ENCODE measurements at regions not wholly inside any gene's neighbourhood (a gene's known extent, or its start where the extent isn't known, plus 50 kb on each side); places are given as distances from the start of the nearest gene placed in this dataset.

GRCh38 chr1:98468111-98468717 lies 193.3 kb upstream of the SNX7 start:
- H3K9me3 Mint-ChIP-seq: no peaks in the 10 kb centered on the region
- H3K27ac ChIP-seq (ENCODE audit: low read length): no peak overlapping the region

GRCh38 chr1:98467586-98467985 lies 193.9 kb upstream of the SNX7 start:
- no peak for ATAC-seq (replicated peaks in 1 of 4)
- Mint-ChIP-seq H3K27ac (no peak overlapping the region), H3K4me3 (no peak overlapping the region), H3K4me1 (no peaks in the 10 kb centered on the region), H3K27me3 (no peaks in the 10 kb centered on the region), H3K36me3 (no peaks in the 10 kb centered on the region), H3K9me3 (no peaks in the 10 kb centered on the region)
- H3K4me1 ChIP-seq (ENCODE audit: control insufficient read depth in 1 of 2, extremely low read depth in 1 of 2, insufficient read depth in 2 of 2, low read length in 2 of 2): no peaks in the 10 kb centered on the region
- H3K27me3 ChIP-seq (replicated peaks in 1 of 2; ENCODE audit: control insufficient read depth in 2 of 2, extremely low read depth in 1 of 2, insufficient read depth in 2 of 2, low read length in 1 of 2): peaks cover 0 to 2% of the 10 kb centered on the region in 2 experiments
- CTCF ChIA-PET: interaction anchor here in 1 of 2 donors (0.6 to 1.4 kb wide), 4 partner anchors 420 to 1878 kb away, joined by 3 to 6 read pairs (median 4); no protein-coding TSS in a partner anchor
- H3K9me3 ChIP-seq: no peaks in the 10 kb centered on the region
- DNase-seq: no peak
- no peak overlapping the region for H3K4me3 ChIP-seq (ENCODE audit: control insufficient read depth in 1 of 2, extremely low read depth in 1 of 2, low read length in 1 of 2)
- no CpG with 5 or more reads among the region's 4 CpGs for WGBS (ENCODE audit: insufficient coverage)
- POLR2A ChIA-PET: no interaction called here
- H3K36me3 ChIP-seq (ENCODE audit: control insufficient read depth in 2 of 2, extremely low read depth in 1 of 2, insufficient read depth in 1 of 2, low read length in 1 of 2): no peaks in the 10 kb centered on the region
- H3K27ac ChIP-seq (ENCODE audit: low read length): no peak overlapping the region

More at GRCh38 chr1:98468111-98468717, 193.3 kb upstream of the SNX7 start:
- Mint-ChIP-seq H3K36me3 (no peaks in the 10 kb centered on the region), H3K27ac (no peak overlapping the region), H3K4me3 (no peak overlapping the region), H3K27me3 (no peaks in the 10 kb centered on the region), H3K4me1 (no peaks in the 10 kb centered on the region)
- Histone ChIP-seq H3K36me3 (ENCODE audit: control insufficient read depth in 2 of 2, extremely low read depth in 1 of 2, insufficient read depth in 1 of 2, low read length in 1 of 2) (no peaks in the 10 kb centered on the region), H3K4me1 (ENCODE audit: control insufficient read depth in 1 of 2, extremely low read depth in 1 of 2, insufficient read depth in 2 of 2, low read length in 2 of 2) (no peaks in the 10 kb centered on the region), H3K27me3 (replicated peaks in 1 of 2; ENCODE audit: control insufficient read depth in 2 of 2, extremely low read depth in 1 of 2, insufficient read depth in 2 of 2, low read length in 1 of 2) (peaks cover 0 to 2% of the 10 kb centered on the region in 2 experiments), H3K9me3 (no peaks in the 10 kb centered on the region), H3K4me3 (ENCODE audit: control insufficient read depth in 1 of 2, extremely low read depth in 1 of 2, low read length in 1 of 2) (no peak overlapping the region)
- POLR2A ChIA-PET: interaction anchor here in 1 of 2 donors (0.6 kb wide), 1 partner anchor 1790 kb away, joined by 19 read pairs; no protein-coding TSS in a partner anchor
- ATAC-seq (replicated peaks in 1 of 4): no peak
- peak in 1 of 35 experiments; percentile 61 for DNase-seq
- WGBS (ENCODE audit: insufficient coverage): no CpG with 5 or more reads among the region's 2 CpGs
- CTCF ChIA-PET: interaction anchor here in 1 of 2 donors (0.9 to 1.4 kb wide), 4 partner anchors 421 to 1507 kb away, joined by 3 to 6 read pairs (median 4); no protein-coding TSS in a partner anchor

- ChIA-PET CTCF (interaction anchor here in 1 of 2 donors (0.6 kb wide), 1 partner anchor 1877 kb away, joined by 3 read pairs; no protein-coding TSS in a partner anchor), POLR2A (no interaction called here)
- Histone ChIP-seq H3K4me3 (ENCODE audit: control insufficient read depth in 1 of 2, extremely low read depth in 1 of 2, low read length in 1 of 2) (no peak overlapping the region), H3K27me3 (replicated peaks in 1 of 2; ENCODE audit: control insufficient read depth in 2 of 2, extremely low read depth in 1 of 2, insufficient read depth in 2 of 2, low read length in 1 of 2) (peaks cover 0 to 2% of the 10 kb centered on the region in 2 experiments), H3K27ac (ENCODE audit: low read length) (no peak overlapping the region), H3K9me3 (no peaks in the 10 kb centered on the region), H3K36me3 (ENCODE audit: control insufficient read depth in 2 of 2, extremely low read depth in 1 of 2, insufficient read depth in 1 of 2, low read length in 1 of 2) (no peaks in the 10 kb centered on the region), H3K4me1 (ENCODE audit: control insufficient read depth in 1 of 2, extremely low read depth in 1 of 2, insufficient read depth in 2 of 2, low read length in 2 of 2) (no peaks in the 10 kb centered on the region)
- no peaks in the 10 kb centered on the region for H3K27me3 Mint-ChIP-seq
- no peak overlapping the region for H3K27ac Mint-ChIP-seq
- no peaks in the 10 kb centered on the region for H3K4me1 Mint-ChIP-seq
- DNase-seq (no peak), ATAC-seq (replicated peaks in 1 of 4) (no peak)
- H3K4me3 Mint-ChIP-seq: no peak overlapping the region
- H3K9me3 Mint-ChIP-seq: no peaks in the 10 kb centered on the region
- H3K36me3 Mint-ChIP-seq: no peaks in the 10 kb centered on the region
These were observed 194.4 kb upstream of the SNX7 start for GRCh38 chr1:98467122-98467521.

- Mint-ChIP-seq H3K27me3 (no peaks in the 10 kb centered on the region), H3K4me1 (no peaks in the 10 kb centered on the region), H3K9me3 (no peaks in the 10 kb centered on the region), H3K36me3 (no peaks in the 10 kb centered on the region), H3K27ac (no peak overlapping the region), H3K4me3 (no peak overlapping the region)
- 88% methylated on average over 5 of the region's 7 CpGs for WGBS (ENCODE audit: insufficient coverage)
- H3K36me3 ChIP-seq (ENCODE audit: control insufficient read depth in 2 of 2, extremely low read depth in 1 of 2, insufficient read depth in 1 of 2, low read length in 1 of 2): no peaks in the 10 kb centered on the region
- H3K27ac ChIP-seq (ENCODE audit: low read length): no peak overlapping the region
- no peak overlapping the region for H3K4me3 ChIP-seq (ENCODE audit: control insufficient read depth in 1 of 2, extremely low read depth in 1 of 2, low read length in 1 of 2)
- ChIA-PET POLR2A (no interaction called here), CTCF (no interaction called here)
- peaks cover 0 to 2% of the 10 kb centered on the region in 2 experiments for H3K27me3 ChIP-seq (replicated peaks in 1 of 2; ENCODE audit: control insufficient read depth in 2 of 2, extremely low read depth in 1 of 2, insufficient read depth in 2 of 2, low read length in 1 of 2)
- no peaks in the 10 kb centered on the region for H3K9me3 ChIP-seq
- DNase-seq (no peak), ATAC-seq (replicated peaks in 1 of 4) (no peak)
- no peaks in the 10 kb centered on the region for H3K4me1 ChIP-seq (ENCODE audit: control insufficient read depth in 1 of 2, extremely low read depth in 1 of 2, insufficient read depth in 2 of 2, low read length in 2 of 2)
These were observed 199.6 kb upstream of the SNX7 start for GRCh38 chr1:98461873-98462385.

- WGBS (ENCODE audit: insufficient coverage): no CpG with 5 or more reads among the region's 1 CpG
- no peaks in the 10 kb centered on the region for H3K36me3 ChIP-seq (ENCODE audit: control insufficient read depth in 2 of 2, extremely low read depth in 1 of 2, insufficient read depth in 1 of 2, low read length in 1 of 2)
- no peak for ATAC-seq (replicated peaks in 1 of 4)
- no peaks in the 10 kb centered on the region for H3K9me3 Mint-ChIP-seq
- CTCF ChIA-PET: interaction anchor here in 1 of 2 donors (0.9 kb wide), 1 partner anchor 9 kb away, joined by 3 read pairs; no protein-coding TSS in a partner anchor
- POLR2A ChIA-PET: no interaction called here
- peaks cover 1 to 4% of the 10 kb centered on the region in 2 donors for H3K27me3 Mint-ChIP-seq
- no peaks in the 10 kb centered on the region for H3K9me3 ChIP-seq
- H3K4me3 Mint-ChIP-seq: no peak overlapping the region
- no peak overlapping the region for H3K4me3 ChIP-seq (ENCODE audit: control insufficient read depth in 1 of 2, extremely low read depth in 1 of 2, low read length in 1 of 2)
- no peaks in the 10 kb centered on the region for H3K4me1 Mint-ChIP-seq
- no peak overlapping the region for H3K27ac Mint-ChIP-seq
- H3K4me1 ChIP-seq (ENCODE audit: control insufficient read depth in 1 of 2, extremely low read depth in 1 of 2, insufficient read depth in 2 of 2, low read length in 2 of 2): no peaks in the 10 kb centered on the region
- H3K27me3 ChIP-seq (replicated peaks in 1 of 2; ENCODE audit: control insufficient read depth in 2 of 2, extremely low read depth in 1 of 2, insufficient read depth in 2 of 2, low read length in 1 of 2): no peaks in the 10 kb centered on the region
- H3K27ac ChIP-seq (ENCODE audit: low read length): no peak overlapping the region
- DNase-seq: no peak
- H3K36me3 Mint-ChIP-seq: no peaks in the 10 kb centered on the region
These were observed 201.4 kb upstream of the SNX7 start for GRCh38 chr1:98460136-98460535.

GRCh38 chr1:98459486-98459870 lies 202.0 kb upstream of the SNX7 start:
- ChIA-PET POLR2A (no interaction called here), CTCF (interaction anchor here in 1 of 2 donors (0.9 kb wide), 1 partner anchor 8 kb away, joined by 3 read pairs; no protein-coding TSS in a partner anchor)
- Mint-ChIP-seq H3K4me3 (no peak overlapping the region), H3K27me3 (peaks cover 3 to 4% of the 10 kb centered on the region in 2 donors), H3K4me1 (no peaks in the 10 kb centered on the region), H3K27ac (no peak overlapping the region), H3K36me3 (no peaks in the 10 kb centered on the region), H3K9me3 (no peaks in the 10 kb centered on the region)
- Histone ChIP-seq H3K27me3 (replicated peaks in 1 of 2; ENCODE audit: control insufficient read depth in 2 of 2, extremely low read depth in 1 of 2, insufficient read depth in 2 of 2, low read length in 1 of 2) (no peaks in the 10 kb centered on the region), H3K9me3 (no peaks in the 10 kb centered on the region), H3K4me3 (ENCODE audit: control insufficient read depth in 1 of 2, extremely low read depth in 1 of 2, low read length in 1 of 2) (no peak overlapping the region), H3K4me1 (ENCODE audit: control insufficient read depth in 1 of 2, extremely low read depth in 1 of 2, insufficient read depth in 2 of 2, low read length in 2 of 2) (no peaks in the 10 kb centered on the region), H3K36me3 (ENCODE audit: control insufficient read depth in 2 of 2, extremely low read depth in 1 of 2, insufficient read depth in 1 of 2, low read length in 1 of 2) (no peaks in the 10 kb centered on the region), H3K27ac (ENCODE audit: low read length) (no peak overlapping the region)
- DNase-seq: no peak
- 90% methylated on average over 2 of the region's 2 CpGs for WGBS (ENCODE audit: insufficient coverage)
- ATAC-seq (replicated peaks in 1 of 4): no peak
